Upper lobe of left lung (tissue), 6 donors: ENCODE measurements at regions not wholly inside any gene's neighbourhood (a gene's known extent, or its start where the extent isn't known, plus 50 kb on each side); places are given as distances from the start of the nearest gene placed in this dataset.
"Not testable (repeated sequence)": the region's sequence is repeated elsewhere in the genome, so short reads cannot be mapped to it uniquely, and the experiment has no call there.

Experiments used
- ATAC-seq, 2 donors: fragments of 200-7000 bp; cut with Tn5 transposase; one replicate each; pipeline ENCODE4 v1.9.1; 2022; ENCODE audit warnings: mild to moderate bottlenecking in 2 of 2, moderate library complexity in 2 of 2; ENCODE audit not compliant: low FRiP score in 2 of 2
- DNase-seq, 2 donors: peaks; one replicate each; pipeline ENCODE4 v3.0.0-alpha.2; 2019 to 2020
- H3K27ac ChIP-seq, 4 donors: fragments of 200-600 bp; sonication (generic); one replicate each; pipeline ENCODE4 v1.5.1; 2016 to 2019
- H3K27me3 ChIP-seq, 4 donors: fragments of 200-600 bp; sonication (generic); one replicate each; pipeline ENCODE4 v1.5.1; 2017 to 2019
- H3K36me3 ChIP-seq, 4 donors: fragments of 200-600 bp; sonication (generic); one replicate each; pipeline ENCODE4 v1.5.1; 2016 to 2019
- H3K4me1 ChIP-seq, 4 donors: fragments of 200-600 bp; sonication (generic); one replicate each; pipeline ENCODE4 v1.5.1; 2018 to 2019
- H3K4me3 ChIP-seq, 4 donors: fragments of 200-600 bp; sonication (generic); one replicate each; pipeline ENCODE4 v1.5.1; 2017 to 2019; ENCODE audit warnings: mild to moderate bottlenecking in 2 of 4, moderate library complexity in 1 of 4
- H3K9me3 ChIP-seq, 4 donors: fragments of 200-600 bp; sonication (generic); one replicate each; pipeline ENCODE4 v1.5.1; 2018 to 2019
- WGBS, 2 donors: methylation state at CpG; one replicate each; pipeline ENCODE4 v1.1.5; 2017 to 2018; 5-methylcytosine and 5-hydroxymethylcytosine counted together
- small RNA-seq, 4 donors: library from RNA; depleted of rRNA; stranded (forward); fragments of <200 nt; gene quantifications; one replicate each; pipeline ENCODE3, GENCODE V24; 2016
- donor health status: DM: no; HTN: no; CAD: no; lungs with moderate emphysema.
- donor health status: DM: no; HTN: yes; CAD: no; lungs with severe emphysema.

DNA sequence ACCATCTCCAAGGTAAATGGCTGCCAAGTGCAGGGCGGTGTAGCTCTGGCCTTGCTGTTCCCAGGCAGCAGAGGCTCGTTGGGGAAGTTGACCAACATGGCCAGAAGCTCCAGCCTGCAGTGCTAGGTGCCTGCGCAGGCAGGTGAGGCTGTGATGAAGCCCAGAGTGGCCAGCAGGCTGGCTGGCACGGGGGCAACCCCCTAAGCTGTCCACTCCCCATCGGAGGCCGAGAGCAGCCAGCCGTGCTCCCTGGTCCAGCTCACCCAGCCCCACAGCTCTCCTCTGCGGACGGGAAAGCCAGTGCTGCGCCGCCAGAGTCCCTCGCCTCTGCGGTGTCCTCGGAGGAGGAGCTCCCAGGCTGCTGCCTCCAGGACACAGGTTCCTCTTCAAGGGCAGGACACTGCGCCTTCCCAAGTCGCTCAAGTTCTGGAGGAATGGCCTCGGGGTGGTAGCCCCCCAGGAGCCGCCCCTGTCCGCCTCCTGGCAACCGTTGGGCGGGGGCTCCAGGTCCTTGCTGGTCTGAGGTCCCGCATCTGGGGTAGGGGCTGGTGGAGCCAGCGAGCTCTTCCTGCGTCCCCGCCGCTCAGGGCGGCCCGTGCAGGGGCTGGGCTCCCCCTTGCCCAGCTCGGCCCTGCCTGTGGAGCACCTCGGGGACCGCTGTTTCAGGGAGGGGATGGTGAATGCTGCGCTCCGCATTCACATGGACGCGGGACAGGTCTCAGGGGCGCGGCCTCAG is 1438.1 kb upstream of the TPTE start:
- H3K36me3 ChIP-seq, H3K4me3 ChIP-seq, H3K27me3 ChIP-seq, H3K4me1 ChIP-seq, H3K9me3 ChIP-seq, H3K27ac ChIP-seq, ATAC-seq: not testable (repeated sequence)
- WGBS, 2 donors = 75% methylated on average over 23 of the region's 37 CpGs; no CpG with 5 or more reads in 1 of the 2 donors
- DNase-seq = peak in 1 of 2 donors; percentile 54

DNA sequence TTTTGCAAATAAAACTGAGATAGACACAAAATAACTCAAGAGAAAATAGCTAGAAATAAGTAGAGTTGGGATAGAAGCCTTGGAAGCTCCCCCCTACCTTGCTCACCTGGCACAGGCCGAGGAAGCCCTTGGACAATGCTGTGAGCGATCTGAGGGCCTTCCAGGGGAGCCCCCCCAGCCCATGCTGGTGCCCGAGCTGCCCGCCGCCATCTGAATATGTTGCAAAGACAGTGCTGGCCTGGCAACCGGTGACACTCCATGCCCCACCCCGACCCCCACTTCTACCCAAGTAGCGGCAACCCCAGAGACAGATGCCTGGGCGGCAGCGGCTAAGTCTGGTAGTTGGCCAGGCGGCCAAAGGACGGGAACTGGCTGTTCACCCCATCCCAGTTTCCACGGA is 1435.1 kb upstream of the TPTE start:
- not testable (repeated sequence) for H3K9me3 ChIP-seq, H3K27ac ChIP-seq, ATAC-seq, H3K4me3 ChIP-seq, H3K36me3 ChIP-seq, H3K4me1 ChIP-seq, H3K27me3 ChIP-seq
- DNase-seq = peak in 1 of 2 donors; percentile 46
- WGBS, 2 donors = 68% methylated on average over 2 of the region's 13 CpGs; no CpG with 5 or more reads in 1 of the 2 donors

DNA sequence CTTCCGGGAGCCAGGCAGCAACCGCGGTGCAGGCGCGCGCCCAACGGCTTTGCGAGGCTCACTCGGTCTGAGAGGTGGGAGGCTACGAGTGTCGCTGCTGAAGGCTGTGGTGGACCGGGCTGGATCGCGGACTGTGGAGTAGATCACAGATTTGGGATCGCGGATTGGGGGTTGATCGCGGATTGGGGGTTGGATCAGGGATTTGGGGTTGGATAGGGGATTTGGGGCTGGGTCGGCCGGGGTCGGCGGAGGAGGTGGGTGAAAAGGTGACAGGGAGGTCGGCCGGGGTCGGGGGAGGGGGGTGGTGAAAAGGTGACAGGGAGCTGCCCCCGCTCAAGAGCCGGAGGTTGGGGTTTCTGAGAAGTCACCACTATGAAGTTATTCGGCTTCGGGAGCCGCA is 1433.6 kb upstream of the TPTE start:
- not testable (repeated sequence) for H3K27me3 ChIP-seq, H3K4me3 ChIP-seq, ATAC-seq, H3K9me3 ChIP-seq, H3K27ac ChIP-seq, H3K4me1 ChIP-seq, H3K36me3 ChIP-seq
- 75 to 86% methylated on average over 10 to 24 of the region's 30 CpGs for WGBS, 2 donors
- peak in 1 of 2 donors; percentile 63 for DNase-seq

- not testable (repeated sequence) for H3K9me3 ChIP-seq, H3K27ac ChIP-seq, H3K36me3 ChIP-seq, ATAC-seq, H3K4me1 ChIP-seq, DNase-seq, H3K4me3 ChIP-seq, H3K27me3 ChIP-seq
- 62% methylated on average over 1 of the region's 17 CpGs; no CpG with 5 or more reads in 1 of the 2 donors for WGBS, 2 donors
These were observed 1391.6 kb upstream of the TPTE start for GRCh38 chr21:9129741-9130140.

- WGBS, 2 donors = 55% methylated on average over 6 of the region's 6 CpGs; no CpG with 5 or more reads in 1 of the 2 donors
- not testable (repeated sequence) for H3K36me3 ChIP-seq, DNase-seq, H3K4me1 ChIP-seq, H3K27ac ChIP-seq, H3K27me3 ChIP-seq, H3K9me3 ChIP-seq, ATAC-seq, H3K4me3 ChIP-seq
These were observed 1390.6 kb upstream of the TPTE start for GRCh38 chr21:9130817-9131216.

Small RNA genes in the stretch of these regions (small RNA-seq; reads per million reads assigned to genes)
- 0 reads per million in 4 donors for gene CR392039.1
